Cardiac muscle cell (in vitro differentiated cells and primary cell): ENCODE measurements at regions not wholly inside any gene's neighbourhood (a gene's known extent, or its start where the extent isn't known, plus 50 kb on each side); places are given as distances from the start of the nearest gene placed in this dataset.

Experiments
- DNase-seq, 2 donors: peaks; one replicate each; pipeline versions ENCODE4 v3.0.0 to v3.0.0-alpha.2; 2010 to 2017; ENCODE audit warnings: low read depth in 1 of 2, low spot score in 1 of 2
- H3K27ac ChIP-seq: fragments of 200-600 bp; sonication (generic); 2 replicates; pipeline ENCODE4 v1.5.1; 2016
- H3K27me3 ChIP-seq: fragments of 200-600 bp; sonication (generic); 2 replicates; pipeline ENCODE4 v1.6.0; 2016; ENCODE audit warnings: control low read depth
- H3K36me3 ChIP-seq: fragments of 200-600 bp; sonication (generic); 2 replicates; pipeline ENCODE4 v1.5.1; 2016; ENCODE audit warnings: control low read depth
- H3K4me1 ChIP-seq: fragments of 200-600 bp; sonication (generic); 2 replicates; pipeline ENCODE4 v1.8.1; 2017; ENCODE audit warnings: low read depth, mild to moderate bottlenecking, mixed run types
- H3K4me3 ChIP-seq: fragments of 200-600 bp; sonication (generic); 2 replicates; pipeline ENCODE4 v1.5.1; 2016; ENCODE audit warnings: mild to moderate bottlenecking
- H3K9me3 ChIP-seq: fragments of 200-600 bp; sonication (generic); 2 replicates; pipeline ENCODE4 v1.5.1; 2017; ENCODE audit warnings: low read depth, mild to moderate bottlenecking, control low read depth
- CTCF ChIP-seq: IDR thresholded peaks from 2 replicates; pipeline ENCODE4 v1.5.1; 2012; ENCODE audit warnings: low read depth, mild to moderate bottlenecking, low read length

DNA sequence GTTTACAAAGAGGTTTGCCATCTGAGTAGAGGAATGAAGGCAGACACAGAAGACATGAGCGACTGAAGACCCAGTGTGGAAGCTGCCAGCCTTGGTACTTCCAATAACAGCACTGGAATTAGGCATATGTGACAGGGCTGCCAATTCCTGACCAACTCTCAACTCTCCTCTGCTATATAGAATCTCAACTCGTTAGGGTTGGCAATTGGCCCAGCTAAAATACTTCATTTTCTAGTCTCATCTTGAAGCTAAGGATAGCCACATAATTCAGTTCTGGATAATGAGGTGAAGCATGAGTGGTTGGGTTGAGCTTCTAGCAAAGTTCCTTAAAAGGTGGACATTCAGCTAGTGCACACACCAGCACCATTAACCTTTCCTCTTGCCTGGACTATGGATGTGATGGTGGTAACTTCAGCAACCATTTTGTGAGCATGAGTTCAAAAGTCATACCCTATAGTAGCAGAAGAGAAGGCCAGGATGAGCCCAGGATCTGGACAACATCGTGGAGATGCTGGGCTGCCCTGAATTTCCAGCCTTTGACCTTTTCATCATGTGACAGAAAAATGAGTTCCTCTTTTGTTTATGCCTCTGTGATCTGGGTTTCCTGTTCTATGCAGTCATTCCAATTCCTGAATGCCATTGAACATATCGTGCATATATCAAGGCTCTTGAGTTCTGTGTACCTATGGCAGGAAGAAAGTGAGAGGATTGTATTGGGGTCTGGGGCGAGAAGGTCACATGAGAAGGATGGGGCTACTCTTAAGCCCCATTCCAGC is 68.1 kb upstream of the HAAO start:
- Histone ChIP-seq H3K9me3 (no peaks in the 10 kb centered on the region), H3K27me3 (no peaks in the 10 kb centered on the region), H3K4me3 (no peak overlapping the region), H3K4me1 (no peaks in the 10 kb centered on the region), H3K27ac (no peak overlapping the region), H3K36me3 (no peaks in the 10 kb centered on the region)
- no peak for TF ChIP-seq CTCF
- DNase-seq = no peak

GRCh38 chr2:42859791-42860190 is 67.4 kb upstream of the HAAO start:
- peak in 1 of 2 donors; percentile 64 for DNase-seq
- Histone ChIP-seq H3K9me3 (no peaks in the 10 kb centered on the region), H3K4me1 (no peaks in the 10 kb centered on the region), H3K27ac (no peak overlapping the region), H3K4me3 (no peak overlapping the region), H3K27me3 (no peaks in the 10 kb centered on the region), H3K36me3 (no peaks in the 10 kb centered on the region)
- TF ChIP-seq CTCF = no peak

- Histone ChIP-seq H3K27me3 (no peaks in the 10 kb centered on the region), H3K9me3 (no peaks in the 10 kb centered on the region), H3K27ac (no peak overlapping the region), H3K4me1 (peaks cover 1% of the 10 kb centered on the region), H3K36me3 (no peaks in the 10 kb centered on the region), H3K4me3 (no peak overlapping the region)
- peak; percentile 91 for TF ChIP-seq CTCF
- peak; percentile 66 to 88 for DNase-seq
Measured at GRCh38 chr2:42859006-42859552, 66.7 kb upstream of the HAAO start.

DNA sequence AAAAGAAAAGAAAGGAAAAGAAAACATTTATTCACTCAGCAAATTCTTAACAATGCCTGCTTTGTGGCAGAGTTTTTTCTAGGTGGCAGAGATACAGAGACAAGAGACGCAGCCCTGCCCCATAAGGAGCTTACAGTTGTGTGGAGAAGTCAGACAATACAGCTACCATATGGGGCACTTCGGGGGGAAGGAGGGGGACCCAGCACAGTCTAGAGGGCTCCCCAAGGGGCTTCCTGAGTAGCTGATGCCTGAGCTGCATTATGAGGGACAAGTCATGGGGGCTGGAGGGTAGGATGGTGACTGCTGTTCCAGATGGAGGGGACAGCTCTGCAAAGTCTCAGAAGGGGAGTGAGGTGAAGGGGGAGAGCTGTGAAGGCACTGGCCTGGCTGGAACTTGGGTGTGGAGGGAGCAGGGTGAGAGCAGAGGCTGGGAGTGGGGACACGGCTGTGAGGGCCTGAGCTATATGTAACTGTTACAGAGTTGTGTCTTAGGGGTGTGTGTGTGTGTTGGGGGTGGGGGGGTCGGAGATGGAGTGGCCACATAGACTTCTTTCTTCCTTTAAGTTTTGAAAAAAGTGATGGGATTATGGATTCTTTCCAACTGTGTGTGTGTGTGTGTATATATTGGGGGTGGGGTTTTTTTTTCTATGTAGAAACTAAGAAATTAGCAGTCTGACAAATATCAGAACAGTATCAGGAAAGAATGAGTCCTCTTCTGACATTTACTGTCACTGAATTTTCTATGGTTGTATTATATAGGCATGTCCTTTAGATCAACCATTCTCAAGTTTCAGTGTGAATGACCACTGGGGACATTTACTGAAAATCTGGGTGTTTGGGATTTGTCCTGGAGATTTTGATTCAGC is 66.0 kb upstream of the HAAO start:
- Histone ChIP-seq H3K36me3 (no peaks in the 10 kb centered on the region), H3K27me3 (no peaks in the 10 kb centered on the region), H3K4me1 (peaks cover 8% of the 10 kb centered on the region), H3K4me3 (no peak overlapping the region), H3K27ac (no peak overlapping the region), H3K9me3 (no peaks in the 10 kb centered on the region)
- no peak for DNase-seq
- no peak for TF ChIP-seq CTCF

- TF ChIP-seq CTCF = no peak
- Histone ChIP-seq H3K4me1 (peaks cover 12% of the 10 kb centered on the region), H3K36me3 (no peaks in the 10 kb centered on the region), H3K27ac (no peak overlapping the region), H3K9me3 (no peaks in the 10 kb centered on the region), H3K4me3 (no peak overlapping the region), H3K27me3 (no peaks in the 10 kb centered on the region)
- DNase-seq = no peak
Measured at GRCh38 chr2:42856891-42857632, 64.7 kb upstream of the HAAO start.
